ENCODE measurements at regions not wholly inside any gene's neighbourhood (a gene's known extent, or its start where the extent isn't known, plus 50 kb on each side); places are given as distances from the start of the nearest gene placed in this dataset.

DNA sequence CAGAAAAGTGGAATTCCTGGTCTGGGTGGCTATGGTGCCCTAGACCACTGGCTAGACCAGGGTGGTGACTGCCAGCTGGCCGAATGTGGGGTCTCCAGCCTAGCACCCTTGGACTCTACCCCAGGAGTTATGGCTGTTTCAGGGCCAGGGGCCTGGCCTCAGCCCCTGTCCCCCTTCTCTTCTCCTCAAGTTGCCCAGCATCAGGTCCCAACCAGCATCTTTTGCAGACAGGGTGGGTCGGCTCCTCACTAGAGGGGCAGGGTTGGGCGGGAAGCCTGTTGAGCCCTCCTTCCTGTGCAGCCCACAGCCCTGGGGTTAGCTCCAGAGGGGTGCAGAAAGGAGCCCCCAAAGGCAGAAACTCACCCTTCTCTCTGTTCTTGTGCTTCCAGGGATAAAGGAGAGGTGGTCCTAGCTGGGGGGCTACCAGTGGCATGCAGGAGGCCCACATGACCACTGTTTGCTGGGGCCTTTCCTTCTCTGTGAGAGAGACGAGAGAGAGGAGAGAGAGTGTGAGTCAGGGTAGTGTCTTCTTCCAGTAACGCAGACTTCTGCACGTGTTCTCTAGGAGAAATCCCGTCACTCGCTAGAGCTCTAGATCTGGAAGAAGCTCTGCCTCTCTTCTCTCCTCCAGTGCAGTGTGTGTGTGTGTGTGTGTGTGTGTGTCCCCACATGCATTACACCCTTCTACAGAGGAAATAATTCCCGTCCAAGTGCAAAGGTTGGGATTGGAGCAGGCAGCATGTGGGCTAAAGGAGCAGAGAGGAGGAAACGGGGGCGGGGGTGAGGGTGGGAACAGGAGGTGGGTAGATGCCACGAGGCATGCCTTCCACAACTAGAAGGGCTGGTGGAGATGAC lies 209.4 kb downstream of the SEC14L1 start:
- no peaks in the 10 kb centered on the region for H3K9me3 ChIP-seq (ENCODE audit: low read depth, low read length)
- H3K79me2 ChIP-seq (ENCODE audit: insufficient read depth, low read length) = peaks cover 89% of the 10 kb centered on the region
- H4K20me1 ChIP-seq (ENCODE audit: insufficient read depth, low read length) = peaks cover 68% of the 10 kb centered on the region
- peak overlapping the region; percentile 31 for H3K27ac ChIP-seq (ENCODE audit: low read depth, low read length)
- no peak for TF ChIP-seq CTCF (IDR thresholded peaks at IDR 0.05; ENCODE audit: extremely low read depth, low read depth, low read length)
- no peak overlapping the region for H3K4me2 ChIP-seq (ENCODE audit: insufficient read depth, low read length)
- H3K4me1 ChIP-seq (ENCODE audit: insufficient read depth, low read length) = peaks cover 28% of the 10 kb centered on the region
- H3K36me3 ChIP-seq (ENCODE audit: insufficient read depth, low read length) = peaks cover 3% of the 10 kb centered on the region
- H2AFZ ChIP-seq (ENCODE audit: low read length) = no peak overlapping the region
- no peak overlapping the region for H3K4me3 ChIP-seq (ENCODE audit: insufficient read depth, low read length)
- no peaks in the 10 kb centered on the region for H3K27me3 ChIP-seq (ENCODE audit: insufficient read depth, low read length)
- peak; percentile 80 for DNase-seq (ENCODE audit: insufficient read length, low spot score, missing footprints)

DNA sequence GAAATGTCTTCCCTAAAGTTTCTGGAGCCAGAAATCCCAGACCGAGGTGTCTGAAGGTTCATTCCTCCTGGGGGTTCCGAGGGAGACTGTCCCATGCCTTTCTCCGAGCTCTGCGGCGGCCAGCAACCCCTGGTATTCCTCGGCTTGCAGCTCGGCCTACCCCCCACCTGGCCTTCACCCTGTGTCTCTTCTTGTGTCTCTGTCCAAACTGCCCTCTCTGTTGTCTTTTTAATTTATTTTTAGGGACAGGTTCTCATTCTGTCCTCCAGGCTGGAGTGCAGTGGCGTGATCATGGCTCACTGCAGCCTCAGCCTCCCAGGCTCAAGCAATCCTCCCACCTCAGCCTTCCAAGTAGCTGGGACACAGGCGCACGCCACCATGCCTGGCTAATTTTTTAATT lies 211.7 kb downstream of the SEC14L1 start:
- Histone ChIP-seq H3K27ac (ENCODE audit: low read depth, low read length) (no peak overlapping the region), H3K4me1 (ENCODE audit: insufficient read depth, low read length) (peaks cover 36% of the 10 kb centered on the region), H3K36me3 (ENCODE audit: insufficient read depth, low read length) (peaks cover 3% of the 10 kb centered on the region), H3K9me3 (ENCODE audit: low read depth, low read length) (no peaks in the 10 kb centered on the region), H2AFZ (ENCODE audit: low read length) (no peak overlapping the region), H3K4me2 (ENCODE audit: insufficient read depth, low read length) (no peak overlapping the region), H3K4me3 (ENCODE audit: insufficient read depth, low read length) (no peak overlapping the region), H3K27me3 (ENCODE audit: insufficient read depth, low read length) (no peaks in the 10 kb centered on the region), H4K20me1 (ENCODE audit: insufficient read depth, low read length) (peaks cover 76% of the 10 kb centered on the region), H3K79me2 (ENCODE audit: insufficient read depth, low read length) (peaks cover 78% of the 10 kb centered on the region)
- no peak for TF ChIP-seq CTCF (IDR thresholded peaks at IDR 0.05; ENCODE audit: extremely low read depth, low read depth, low read length)
- no peak for DNase-seq (ENCODE audit: insufficient read length, low spot score, missing footprints)

DNA sequence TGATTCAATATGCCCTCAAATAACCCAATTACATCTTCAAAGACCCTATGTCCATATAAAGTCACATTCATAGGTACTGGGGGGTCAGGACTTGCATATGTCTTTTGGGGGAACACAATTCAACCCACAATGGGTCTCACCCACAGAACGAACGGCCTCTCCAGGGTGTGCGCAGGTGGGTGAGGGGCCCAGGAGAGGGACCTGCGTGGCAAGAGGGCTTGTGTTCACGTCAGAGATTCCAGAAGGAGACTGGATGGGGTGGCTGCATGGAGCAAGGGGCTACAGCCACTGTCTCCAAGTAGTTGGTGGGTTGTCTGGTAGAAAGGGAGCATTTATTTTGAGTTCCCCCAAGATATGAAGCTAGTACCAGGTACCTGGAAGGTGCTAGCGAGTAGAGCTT lies 212.2 kb downstream of the SEC14L1 start:
- no peak overlapping the region for H3K4me2 ChIP-seq (ENCODE audit: insufficient read depth, low read length)
- H3K27me3 ChIP-seq (ENCODE audit: insufficient read depth, low read length) = no peaks in the 10 kb centered on the region
- no peaks in the 10 kb centered on the region for H3K9me3 ChIP-seq (ENCODE audit: low read depth, low read length)
- peaks cover 78% of the 10 kb centered on the region for H3K79me2 ChIP-seq (ENCODE audit: insufficient read depth, low read length)
- H3K4me1 ChIP-seq (ENCODE audit: insufficient read depth, low read length) = peaks cover 36% of the 10 kb centered on the region
- H3K4me3 ChIP-seq (ENCODE audit: insufficient read depth, low read length) = no peak overlapping the region
- H3K36me3 ChIP-seq (ENCODE audit: insufficient read depth, low read length) = peaks cover 3% of the 10 kb centered on the region
- peak overlapping the region; percentile 93 for H3K27ac ChIP-seq (ENCODE audit: low read depth, low read length)
- H2AFZ ChIP-seq (ENCODE audit: low read length) = no peak overlapping the region
- no peak for TF ChIP-seq CTCF (IDR thresholded peaks at IDR 0.05; ENCODE audit: extremely low read depth, low read depth, low read length)
- H4K20me1 ChIP-seq (ENCODE audit: insufficient read depth, low read length) = peaks cover 81% of the 10 kb centered on the region
- no peak for DNase-seq (ENCODE audit: insufficient read length, low spot score, missing footprints)

DNA sequence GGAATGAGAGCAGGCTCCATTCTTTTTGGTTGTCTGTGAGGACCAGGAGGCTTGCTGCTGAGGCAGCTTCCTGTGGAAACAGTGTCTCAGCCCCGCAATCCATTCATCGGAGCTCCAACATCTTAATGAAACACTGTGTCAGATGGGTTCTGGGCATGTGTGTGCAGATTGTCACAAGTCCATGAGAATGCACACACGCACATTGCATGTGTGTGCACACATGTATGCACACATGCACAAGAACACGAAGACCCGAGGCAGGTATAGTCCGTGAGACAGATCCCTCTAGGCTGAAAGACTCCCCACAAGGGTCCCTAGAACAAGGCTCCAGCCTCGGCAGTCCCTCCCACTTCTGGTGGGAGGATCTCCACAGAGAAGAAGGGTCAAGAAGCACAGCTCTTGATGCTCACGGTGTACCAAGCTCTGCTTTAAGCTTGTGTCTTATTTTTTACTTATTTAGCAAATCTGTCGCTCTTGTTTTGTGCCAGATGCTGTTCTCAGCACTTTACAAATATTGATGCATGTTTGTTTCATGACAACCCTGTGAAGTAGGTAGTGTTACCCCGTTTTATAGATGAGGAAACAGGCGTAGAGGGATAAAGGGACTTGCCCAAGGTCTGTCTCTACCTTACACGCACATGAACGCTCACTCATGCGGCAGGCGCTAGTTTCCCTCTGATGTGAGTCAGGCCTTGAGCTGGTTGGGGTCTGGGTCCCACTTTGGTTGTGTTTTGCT lies 213.1 kb downstream of the SEC14L1 start:
- peak overlapping the region; percentile 93 for H3K27ac ChIP-seq (ENCODE audit: low read depth, low read length)
- H4K20me1 ChIP-seq (ENCODE audit: insufficient read depth, low read length) = peaks cover 81% of the 10 kb centered on the region
- TF ChIP-seq CTCF (IDR thresholded peaks at IDR 0.05; ENCODE audit: extremely low read depth, low read depth, low read length) = no peak
- peak overlapping the region; percentile 32 for H3K4me2 ChIP-seq (ENCODE audit: insufficient read depth, low read length)
- H3K36me3 ChIP-seq (ENCODE audit: insufficient read depth, low read length) = peaks cover 3% of the 10 kb centered on the region
- no peak overlapping the region for H3K4me3 ChIP-seq (ENCODE audit: insufficient read depth, low read length)
- no peaks in the 10 kb centered on the region for H3K9me3 ChIP-seq (ENCODE audit: low read depth, low read length)
- peak; percentile 57 for DNase-seq (ENCODE audit: insufficient read length, low spot score, missing footprints)
- no peaks in the 10 kb centered on the region for H3K27me3 ChIP-seq (ENCODE audit: insufficient read depth, low read length)
- H3K4me1 ChIP-seq (ENCODE audit: insufficient read depth, low read length) = peaks cover 36% of the 10 kb centered on the region
- no peak overlapping the region for H2AFZ ChIP-seq (ENCODE audit: low read length)
- peaks cover 79% of the 10 kb centered on the region for H3K79me2 ChIP-seq (ENCODE audit: insufficient read depth, low read length)
